PC-3 (cell line): ENCODE measurements at regions not wholly inside any gene's neighbourhood (a gene's known extent, or its start where the extent isn't known, plus 50 kb on each side); places are given as distances from the start of the nearest gene placed in this dataset.

Experiments
- ATAC-seq: fragments of 200-7000 bp; cut with Tn5 transposase; 2 replicates; pipeline ENCODE4 v1.9.1; 2020; ENCODE audit warnings: mild to moderate bottlenecking, moderate library complexity
- BruUV-seq: library from RNA; stranded (reverse); fragments of 400-500 nt; replicated peaks from 2 replicates; lab custom pipeline; 2021; lab: Mats Ljungman, UMichigan
- CTCF ChIA-PET: fragments of 300-600 bp; sonication (Branson Sonifier 250); formaldehyde crosslinking; loops from one replicate; lab custom pipeline; 2022; ENCODE audit warnings: antibody characterized with exemption; lab: Charles Lee
- POLR2A ChIA-PET: fragments of 300-600 bp; sonication (Branson Sonifier 250); formaldehyde crosslinking; loops from one replicate; lab custom pipeline; 2022; ENCODE audit warnings: antibody characterized with exemption; ENCODE audit not compliant: unreplicated experiment; lab: Charles Lee
- DNase-seq: peaks from one replicate; pipeline ENCODE4 v3.0.0-alpha.2; 2015
- H2AFZ ChIP-seq: fragments of 300-600 bp; sonication (generic); 2 replicates; pipeline ENCODE4 v1.6.0; 2016; ENCODE audit warnings: antibody characterized with exemption, low read length
- H3F3A ChIP-seq: fragments of 300-600 bp; sonication (generic); one replicate; pipeline ENCODE4 v1.6.0; 2017; ENCODE audit warnings: antibody characterized with exemption, low read length, control low read depth, mild to moderate bottlenecking; ENCODE audit not compliant: unreplicated experiment
- H3K27ac ChIP-seq: fragments of 300-600 bp; sonication (generic); 2 replicates; pipeline ENCODE4 v1.5.1; 2016; ENCODE audit warnings: mild to moderate bottlenecking, low read length
- H3K27me3 ChIP-seq: fragments of 300-600 bp; sonication (generic); 2 replicates; pipeline ENCODE4 v1.6.1; 2016; ENCODE audit warnings: low read length, mixed read lengths
- H3K36me3 ChIP-seq: fragments of 300-600 bp; sonication (generic); 2 replicates; pipeline ENCODE4 v1.6.1; 2016; ENCODE audit warnings: low read depth, mixed run types, low read length, mixed read lengths
- H3K4me1 ChIP-seq: fragments of 300-600 bp; sonication (generic); 2 replicates; pipeline ENCODE4 v1.5.1; 2016; ENCODE audit warnings: low read length; ENCODE audit not compliant: insufficient read depth
- H3K4me2 ChIP-seq: fragments of 300-600 bp; sonication (generic); 2 replicates; pipeline ENCODE4 v1.6.0; 2016; ENCODE audit warnings: low read length
- H3K4me3 ChIP-seq: fragments of 300-600 bp; sonication (generic); 2 replicates; pipeline ENCODE4 v1.5.1; 2016; ENCODE audit warnings: mild to moderate bottlenecking, low read length, mixed read lengths
- H3K79me2 ChIP-seq: fragments of 300-600 bp; sonication (generic); 2 replicates; pipeline ENCODE4 v1.6.1; 2017; ENCODE audit warnings: low read length, mixed read lengths
- H3K9ac ChIP-seq: fragments of 300-600 bp; sonication (generic); 2 replicates; pipeline ENCODE4 v1.6.0; 2016; ENCODE audit warnings: mild to moderate bottlenecking, low read length
- H3K9me2 ChIP-seq: fragments of 300-600 bp; sonication (generic); replicated peaks from 2 replicates; pipeline ENCODE4 v1.6.1; 2016; ENCODE audit warnings: mixed run types, low read length, mixed read lengths
- H3K9me3 ChIP-seq: fragments of 300-600 bp; sonication (generic); 2 replicates; pipeline ENCODE4 v1.6.1; 2016; ENCODE audit warnings: low read length, mixed read lengths
- H4K20me1 ChIP-seq: fragments of 300-600 bp; sonication (generic); 2 replicates; pipeline ENCODE4 v1.6.1; 2016; ENCODE audit warnings: low read length, mixed read lengths
- CTCF ChIP-seq: fragments of 300-600 bp; sonication (generic); conservative IDR thresholded peaks from 2 replicates; pipeline ENCODE4 v1.5.1; 2017; ENCODE audit warnings: antibody characterized with exemption, low read depth, mild to moderate bottlenecking, low read length
- EZH2 ChIP-seq: fragments of 300-600 bp; sonication (generic); IDR thresholded peaks from one replicate; pipeline ENCODE4 v1.6.1; 2017; ENCODE audit warnings: antibody characterized with exemption, mild to moderate bottlenecking, low read length; ENCODE audit not compliant: unreplicated experiment
- EZH2phosphoT487 ChIP-seq: fragments of 300-600 bp; sonication (generic); IDR thresholded peaks from 2 replicates; pipeline ENCODE4 v1.6.1; 2018; ENCODE audit warnings: mild to moderate bottlenecking, antibody characterized with exemption, low read length, borderline replicate concordance
- intact Hi-C: fragments of 100-400 bp; cut with micrococcal nuclease; formaldehyde crosslinking; loops from 2 replicates; pipeline ENCODE4 v1.9.0; 2023

- BruUV-seq = no TSS peak
- H3K4me3 ChIP-seq = no peak overlapping the region
- H3K4me1 ChIP-seq = peaks cover 17% of the 10 kb centered on the region
- intact Hi-C loops = no loop called here
- no peaks in the 10 kb centered on the region for H3K9me3 ChIP-seq
- H4K20me1 ChIP-seq = no peaks in the 10 kb centered on the region
- no peaks in the 10 kb centered on the region for H3K36me3 ChIP-seq
- no peak overlapping the region for H2AFZ ChIP-seq
- no peaks in the 10 kb centered on the region for H3K27me3 ChIP-seq
- POLR2A ChIA-PET = no interaction called here
- no peaks in the 10 kb centered on the region for H3F3A ChIP-seq
- no peak overlapping the region for H3K4me2 ChIP-seq
- H3K9me2 ChIP-seq = no peaks in the 10 kb centered on the region
- DNase-seq = peak; percentile 74
- no peak for TF ChIP-seq CTCF
- TF ChIP-seq EZH2phosphoT487 = no peak
- TF ChIP-seq EZH2 = no peak
- H3K79me2 ChIP-seq = no peaks in the 10 kb centered on the region
- peak; percentile 92 for ATAC-seq
- no peak overlapping the region for H3K27ac ChIP-seq
- CTCF ChIA-PET = no interaction called here
- no peak overlapping the region for H3K9ac ChIP-seq
Observed at GRCh38 chr6:11865680-11866300, 87.2 kb upstream of the ADTRP start.

DNA sequence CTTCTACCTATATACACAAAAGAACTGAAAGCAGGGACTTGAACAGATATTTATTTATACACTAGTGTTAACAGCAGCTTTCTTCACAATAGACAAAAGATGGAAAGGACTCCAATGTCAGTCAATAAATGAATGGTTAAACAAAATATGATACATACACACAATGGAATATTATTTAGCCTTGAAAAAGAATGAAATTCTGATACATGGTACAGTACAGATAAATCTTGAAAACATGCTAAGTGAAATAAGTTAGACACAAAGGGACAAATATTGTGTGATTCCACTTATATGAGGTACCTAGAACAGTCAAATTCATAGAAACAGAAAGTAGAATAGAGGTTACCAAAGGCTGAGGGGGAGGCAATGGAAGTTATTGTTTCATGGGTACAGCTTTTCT is 79.8 kb upstream of the ADTRP start:
- Histone ChIP-seq H3K4me1 (peaks cover 5% of the 10 kb centered on the region; the same call in 1 of the 2 replicates), H3K36me3 (no peaks in the 10 kb centered on the region), H3K79me2 (no peaks in the 10 kb centered on the region), H3K4me3 (no peak overlapping the region), H2AFZ (no peak overlapping the region), H3K9me3 (no peaks in the 10 kb centered on the region), H4K20me1 (no peaks in the 10 kb centered on the region), H3K9ac (no peak overlapping the region), H3K9me2 (no peaks in the 10 kb centered on the region), H3K27ac (no peak overlapping the region), H3K4me2 (no peak overlapping the region), H3F3A (no peaks in the 10 kb centered on the region), H3K27me3 (no peaks in the 10 kb centered on the region)
- intact Hi-C loops = loop anchor here (5.0 to 10.0 kb wide), 2 partner anchors 86 to 154 kb away; no protein-coding TSS in a partner anchor
- no peak for TF ChIP-seq CTCF
- TF ChIP-seq EZH2 = no peak
- TF ChIP-seq EZH2phosphoT487 = no peak
- DNase-seq = no peak
- POLR2A ChIA-PET = no interaction called here
- no TSS peak for BruUV-seq
- no peak for ATAC-seq
- CTCF ChIA-PET = no interaction called here

- no peak overlapping the region for H3K9ac ChIP-seq
- H2AFZ ChIP-seq = no peak overlapping the region
- no peak overlapping the region for H3K4me3 ChIP-seq
- no peak overlapping the region for H3K27ac ChIP-seq
- no peaks in the 10 kb centered on the region for H4K20me1 ChIP-seq
- peaks cover 9% of the 10 kb centered on the region; the same call in 1 of the 2 replicates for H3K4me1 ChIP-seq
- H3K4me2 ChIP-seq = no peak overlapping the region
- no peak for TF ChIP-seq CTCF
- no peak for TF ChIP-seq EZH2
- TF ChIP-seq EZH2phosphoT487 = no peak
- no peaks in the 10 kb centered on the region for H3K9me3 ChIP-seq
- intact Hi-C loops = loop anchor here (5.0 to 10.0 kb wide), 2 partner anchors 83 to 151 kb away; no protein-coding TSS in a partner anchor
- CTCF ChIA-PET = no interaction called here
- no peaks in the 10 kb centered on the region for H3K36me3 ChIP-seq
- POLR2A ChIA-PET = no interaction called here
- BruUV-seq = no TSS peak
- no peaks in the 10 kb centered on the region for H3K9me2 ChIP-seq
- DNase-seq = no peak
- H3K79me2 ChIP-seq = no peaks in the 10 kb centered on the region
- no peaks in the 10 kb centered on the region for H3K27me3 ChIP-seq
- H3F3A ChIP-seq = no peaks in the 10 kb centered on the region
- ATAC-seq = no peak
Observed at GRCh38 chr6:11855743-11856142, 77.1 kb upstream of the ADTRP start.
